NCI-H446 (cell line): ENCODE measurements at regions not wholly inside any gene's neighbourhood (a gene's known extent, or its start where the extent isn't known, plus 50 kb on each side); places are given as distances from the start of the nearest gene placed in this dataset.

Experiments used
- DNase-seq, 2 experiments: peaks; one replicate each; lab custom pipeline; 2025; lab: John Stamatoyannopoulos, UW

GRCh38 chr5:145708169-145708568, 127.0 kb downstream of the PRELID2 start:
- no peak for DNase-seq

- DNase-seq: no peak
Observed at GRCh38 chr5:145704724-145705123, 130.4 kb downstream of the PRELID2 start.

- no peak for DNase-seq
Observed at GRCh38 chr5:145703856-145704255, 131.3 kb downstream of the PRELID2 start.

- no peak for DNase-seq
Observed at GRCh38 chr5:145701404-145701803, 133.7 kb downstream of the PRELID2 start.

- DNase-seq: no peak
Observed at GRCh38 chr5:145699846-145700245, 135.3 kb downstream of the PRELID2 start.

- DNase-seq: no peak
Observed at GRCh38 chr5:145697251-145697990, 137.7 kb downstream of the PRELID2 start.

- no peak for DNase-seq
Observed at GRCh38 chr5:145689235-145689634, 145.9 kb downstream of the PRELID2 start.

GRCh38 chr5:145687943-145688342, 147.2 kb downstream of the PRELID2 start:
- DNase-seq: no peak

- DNase-seq: no peak
Observed at GRCh38 chr5:145685417-145685816, 149.7 kb downstream of the PRELID2 start.

- no peak for DNase-seq
Observed at GRCh38 chr5:145683431-145683830, 151.7 kb downstream of the PRELID2 start.

- DNase-seq: peak in 1 of 2 experiments; percentile 58
Observed at GRCh38 chr5:145682197-145682899, 152.8 kb downstream of the PRELID2 start.

GRCh38 chr5:145681686-145682085, 153.5 kb downstream of the PRELID2 start:
- peak; percentile 58 to 86 for DNase-seq

GRCh38 chr5:145681216-145681615, 153.9 kb downstream of the PRELID2 start:
- DNase-seq: no peak

GRCh38 chr5:145680767-145681166, 154.4 kb downstream of the PRELID2 start:
- peak; percentile 40 to 55 for DNase-seq

GRCh38 chr5:145680169-145680568, 155.0 kb downstream of the PRELID2 start:
- DNase-seq: no peak

- no peak for DNase-seq
Observed at GRCh38 chr5:145678255-145678654, 156.9 kb downstream of the PRELID2 start.

GRCh38 chr5:145673786-145674185, 161.4 kb downstream of the PRELID2 start:
- DNase-seq: no peak

GRCh38 chr5:145668714-145669113, 166.4 kb downstream of the PRELID2 start:
- DNase-seq: no peak

- DNase-seq: no peak
Observed at GRCh38 chr5:145667742-145668141, 167.4 kb downstream of the PRELID2 start.

- DNase-seq: no peak
Observed at GRCh38 chr5:145666591-145666990, 168.6 kb downstream of the PRELID2 start.

GRCh38 chr5:145661737-145662485, 173.2 kb downstream of the PRELID2 start:
- peak; percentile 40 to 76 for DNase-seq

- peak; percentile 78 to 90 for DNase-seq
Observed at GRCh38 chr5:145660897-145661640, 174.1 kb downstream of the PRELID2 start.
